ENCODE measurements at regions not wholly inside any gene's neighbourhood (a gene's known extent, or its start where the extent isn't known, plus 50 kb on each side); places are given as distances from the start of the nearest gene placed in this dataset.
"Not testable (repeated sequence)": the region's sequence is repeated elsewhere in the genome, so short reads cannot be mapped to it uniquely, and the experiment has no call there.

- Histone ChIP-seq H3K4me1 (ENCODE audit: low read depth) (peaks cover 5% of the 10 kb centered on the region), H3K27me3 (no peaks in the 10 kb centered on the region), H3K27ac (no peak overlapping the region), H3K36me3 (no peaks in the 10 kb centered on the region), H3K4me3 (no peak overlapping the region), H3K9me3 (ENCODE audit: low read depth) (no peaks in the 10 kb centered on the region)
- no peak for TF ChIP-seq CTCF (IDR thresholded peaks at IDR 0.05; ENCODE audit: low read depth, low read length)
- DNase-seq (ENCODE audit: low read depth in 1 of 2, low spot score in 1 of 2): no peak
These were observed 82.8 kb downstream of the EXTL2 start for GRCh38 chr1:100811808-100812207.

- not testable (repeated sequence) for H3K4me1 ChIP-seq (ENCODE audit: low read depth); H3K27ac ChIP-seq; H3K9me3 ChIP-seq (ENCODE audit: low read depth); H3K4me3 ChIP-seq; DNase-seq (ENCODE audit: low read depth in 1 of 2, low spot score in 1 of 2); H3K36me3 ChIP-seq; H3K27me3 ChIP-seq
These were observed 79.7 kb downstream of the EXTL2 start for GRCh38 chr1:100814938-100815337.

- no peak for TF ChIP-seq CTCF (IDR thresholded peaks at IDR 0.05; ENCODE audit: low read depth, low read length)
- H3K4me3 ChIP-seq: no peak overlapping the region
- no peak for DNase-seq (ENCODE audit: low read depth in 1 of 2, low spot score in 1 of 2)
- no peak overlapping the region for H3K27ac ChIP-seq
- no peaks in the 10 kb centered on the region for H3K9me3 ChIP-seq (ENCODE audit: low read depth)
- H3K4me1 ChIP-seq (ENCODE audit: low read depth): no peaks in the 10 kb centered on the region
- no peaks in the 10 kb centered on the region for H3K27me3 ChIP-seq
- H3K36me3 ChIP-seq: no peaks in the 10 kb centered on the region
These were observed 78.6 kb downstream of the EXTL2 start for GRCh38 chr1:100816049-100816448.

- not testable (repeated sequence) for H3K4me3 ChIP-seq; H3K27ac ChIP-seq; H3K4me1 ChIP-seq (ENCODE audit: low read depth); H3K27me3 ChIP-seq; DNase-seq (ENCODE audit: low read depth in 1 of 2, low spot score in 1 of 2); H3K36me3 ChIP-seq; H3K9me3 ChIP-seq (ENCODE audit: low read depth)
These were observed 74.4 kb downstream of the EXTL2 start for GRCh38 chr1:100820195-100820594.

- H3K27ac ChIP-seq; H3K9me3 ChIP-seq (ENCODE audit: low read depth); H3K4me1 ChIP-seq (ENCODE audit: low read depth); H3K27me3 ChIP-seq; DNase-seq (ENCODE audit: low read depth in 1 of 2, low spot score in 1 of 2); H3K36me3 ChIP-seq; H3K4me3 ChIP-seq: not testable (repeated sequence)
These were observed 72.7 kb downstream of the EXTL2 start for GRCh38 chr1:100821919-100822318.
